ENCODE measurements at regions not wholly inside any gene's neighbourhood (a gene's known extent, or its start where the extent isn't known, plus 50 kb on each side); places are given as distances from the start of the nearest gene placed in this dataset.

DNA sequence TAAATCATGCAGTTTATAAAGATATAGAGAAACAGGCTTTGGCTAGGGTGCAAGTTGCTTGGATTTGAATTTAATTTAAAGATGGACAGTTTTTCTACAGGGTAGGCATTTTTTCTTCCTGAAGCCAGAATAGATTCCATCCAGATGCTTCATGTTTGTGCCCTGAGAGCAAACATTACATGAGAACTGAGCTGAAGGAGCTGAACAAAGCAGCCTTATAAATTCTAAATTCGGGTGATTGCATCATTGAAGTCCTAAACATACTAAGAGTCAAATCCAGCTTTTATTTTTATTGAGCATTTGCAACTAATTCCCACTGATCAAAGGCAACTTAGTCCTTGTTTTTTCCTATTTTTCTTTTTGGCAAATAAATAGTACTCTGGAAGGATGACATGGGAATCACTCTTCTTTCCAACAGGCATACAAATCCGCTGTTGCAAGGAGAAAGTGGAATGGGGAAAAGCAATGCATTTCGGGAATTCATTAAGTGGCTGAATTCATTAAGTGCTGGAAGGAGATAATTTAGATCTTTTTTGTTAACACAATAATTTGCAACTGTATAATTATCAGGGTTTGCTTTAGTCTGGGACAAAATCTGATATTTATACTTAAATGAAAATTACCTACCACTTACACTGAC lies 828.0 kb downstream of the SLC4A3 start:
- no peak for TF ChIP-seq GABPB1 (CRISPR knock-in tag; IDR thresholded peaks at IDR 0.05)
- TF ChIP-seq, protein P1, sequence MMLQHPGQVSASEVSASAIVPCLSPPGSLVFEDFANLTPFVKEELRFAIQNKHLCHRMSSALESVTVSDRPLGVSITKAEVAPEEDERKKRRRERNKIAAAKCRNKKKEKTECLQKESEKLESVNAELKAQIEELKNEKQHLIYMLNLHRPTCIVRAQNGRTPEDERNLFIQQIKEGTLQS (CRISPR knock-in tag; conservative IDR thresholded peaks at IDR 0.05) = no peak
- TF ChIP-seq STAT6 (CRISPR knock-in tag; conservative IDR thresholded peaks at IDR 0.05; ENCODE audit: low read depth) = no peak
- TF ChIP-seq HMGA2 (CRISPR knock-in tag; IDR thresholded peaks at IDR 0.05) = no peak
- TF ChIP-seq TCF7 (CRISPR knock-in tag; IDR thresholded peaks at IDR 0.05; ENCODE audit: low read depth) = no peak
- no peak for TF ChIP-seq IRF1 (CRISPR knock-in tag; IDR thresholded peaks at IDR 0.05)
- no peak for TF ChIP-seq JUN (CRISPR knock-in tag; IDR thresholded peaks at IDR 0.05)
- no peak for TF ChIP-seq CBFB (CRISPR knock-in tag; IDR thresholded peaks at IDR 0.05; ENCODE audit: low read depth)
- ChIA-PET POLR2A (no interaction called here), CTCF (interaction anchor here (0.7 kb wide), 1 partner anchor 719 kb away, joined by 3 read pairs; no protein-coding TSS in a partner anchor)
- no peaks in the 10 kb centered on the region; the same call in 1 of the 2 replicates for H3K4me1 Mint-ChIP-seq
- peaks cover 3% of the 10 kb centered on the region; the same call in 1 of the 2 replicates for H3K9me3 Mint-ChIP-seq
- ATAC-seq (no peak), DNase-seq (ENCODE audit: low spot score) (no peak)
- H3K27ac Mint-ChIP-seq = no peak overlapping the region
- no peak overlapping the region for H3K4me3 Mint-ChIP-seq
- no peaks in the 10 kb centered on the region for H3K27me3 Mint-ChIP-seq (ENCODE audit: low read depth)
- no peaks in the 10 kb centered on the region for H3K36me3 Mint-ChIP-seq

DNA sequence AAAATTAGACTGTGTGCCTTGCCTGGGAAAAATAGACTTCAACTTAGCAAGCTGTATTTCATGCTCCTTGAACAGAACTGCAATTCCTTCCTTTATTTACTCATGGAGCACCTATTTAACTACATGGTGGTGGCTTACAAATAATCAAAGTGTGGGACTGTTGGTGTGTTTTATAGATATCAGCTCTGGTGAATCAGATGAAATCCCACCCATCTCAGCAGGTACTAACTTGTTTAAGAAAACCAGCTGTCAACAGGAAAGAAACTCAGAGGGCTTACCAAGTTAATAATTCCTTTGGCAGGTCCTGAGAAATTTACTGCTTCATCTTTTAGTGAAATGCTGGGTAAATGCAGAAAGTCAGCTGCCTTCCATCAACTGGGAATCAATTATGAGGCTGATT lies 830.6 kb downstream of the SLC4A3 start:
- TF ChIP-seq SOX15 (CRISPR knock-in tag; IDR thresholded peaks at IDR 0.05) (no peak), PRRX2 (CRISPR knock-in tag; IDR thresholded peaks at IDR 0.05) (no peak), ZBTB43 (CRISPR knock-in tag; IDR thresholded peaks at IDR 0.05) (no peak), ERG (CRISPR knock-in tag; IDR thresholded peaks at IDR 0.05) (no peak)
- TF ChIP-seq, protein P2, sequence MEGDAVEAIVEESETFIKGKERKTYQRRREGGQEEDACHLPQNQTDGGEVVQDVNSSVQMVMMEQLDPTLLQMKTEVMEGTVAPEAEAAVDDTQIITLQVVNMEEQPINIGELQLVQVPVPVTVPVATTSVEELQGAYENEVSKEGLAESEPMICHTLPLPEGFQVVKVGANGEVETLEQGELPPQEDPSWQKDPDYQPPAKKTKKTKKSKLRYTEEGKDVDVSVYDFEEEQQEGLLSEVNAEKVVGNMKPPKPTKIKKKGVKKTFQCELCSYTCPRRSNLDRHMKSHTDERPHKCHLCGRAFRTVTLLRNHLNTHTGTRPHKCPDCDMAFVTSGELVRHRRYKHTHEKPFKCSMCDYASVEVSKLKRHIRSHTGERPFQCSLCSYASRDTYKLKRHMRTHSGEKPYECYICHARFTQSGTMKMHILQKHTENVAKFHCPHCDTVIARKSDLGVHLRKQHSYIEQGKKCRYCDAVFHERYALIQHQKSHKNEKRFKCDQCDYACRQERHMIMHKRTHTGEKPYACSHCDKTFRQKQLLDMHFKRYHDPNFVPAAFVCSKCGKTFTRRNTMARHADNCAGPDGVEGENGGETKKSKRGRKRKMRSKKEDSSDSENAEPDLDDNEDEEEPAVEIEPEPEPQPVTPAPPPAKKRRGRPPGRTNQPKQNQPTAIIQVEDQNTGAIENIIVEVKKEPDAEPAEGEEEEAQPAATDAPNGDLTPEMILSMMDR (IDR thresholded peaks at IDR 0.05) = no peak
- Mint-ChIP-seq H3K9me3 (no peaks in the 10 kb centered on the region), H3K36me3 (no peaks in the 10 kb centered on the region), H3K4me1 (peaks cover 5% of the 10 kb centered on the region), H3K27ac (no peak overlapping the region), H3K4me3 (no peak overlapping the region), H3K27me3 (ENCODE audit: low read depth) (no peaks in the 10 kb centered on the region)
- no peak for ATAC-seq
- no peak for DNase-seq (ENCODE audit: low spot score)
- ChIA-PET CTCF (interaction anchor here (0.6 kb wide), 1 partner anchor 1394 kb away, joined by 4 read pairs; no protein-coding TSS in a partner anchor), POLR2A (no interaction called here)

Measured in WTC11 (cell line).